Epithelial cell of esophagus (primary cell): ENCODE measurements at regions not wholly inside any gene's neighbourhood (a gene's known extent, or its start where the extent isn't known, plus 50 kb on each side); places are given as distances from the start of the nearest gene placed in this dataset.

Experiments used
- DNase-seq: peaks from one replicate; pipeline ENCODE4 v3.0.0; 2010; ENCODE audit warnings: low read depth
- H3K4me3 ChIP-seq: 2 replicates; pipeline ENCODE4 v1.5.1; 2011; ENCODE audit warnings: mild to moderate bottlenecking, low read length, control low read depth
- CTCF ChIP-seq: IDR thresholded peaks from 2 replicates; pipeline ENCODE4 v1.5.1; 2011; ENCODE audit warnings: low read depth, mild to moderate bottlenecking, low read length, control low read depth, inconsistent platforms; ENCODE audit not compliant: insufficient read depth; ENCODE audit errors: missing control alignments

DNA sequence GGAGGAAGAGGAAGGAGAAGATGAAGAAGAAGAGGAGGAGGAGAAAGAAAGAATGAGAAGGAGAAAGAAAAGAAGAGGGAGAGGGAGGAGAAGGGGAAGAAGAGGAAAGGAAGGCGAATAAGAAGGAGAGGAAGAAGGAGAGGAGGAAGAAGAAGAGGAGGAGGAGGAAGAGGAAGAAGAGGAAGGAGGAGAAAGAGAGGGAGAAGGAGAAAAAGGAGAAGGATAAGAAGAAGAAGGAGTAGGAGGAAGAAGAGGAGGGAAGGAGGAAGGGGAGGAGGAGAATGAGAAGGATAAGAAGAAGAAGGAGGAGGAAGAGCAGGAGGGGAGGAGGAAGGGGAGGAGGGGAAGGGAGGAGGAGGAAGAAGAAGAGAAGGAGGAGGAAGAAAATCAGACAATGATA lies 149.2 kb upstream of the LYZL2 start:
- TF ChIP-seq CTCF, result no peak
- no peak for DNase-seq
- H3K4me3 ChIP-seq, result no peak overlapping the region

GRCh38 chr10:30775779-30776591 lies 146.4 kb upstream of the LYZL2 start:
- no peak for DNase-seq
- TF ChIP-seq CTCF, result no peak
- no peak overlapping the region for H3K4me3 ChIP-seq

GRCh38 chr10:30774261-30774660 lies 144.7 kb upstream of the LYZL2 start:
- no peak for DNase-seq
- no peak for TF ChIP-seq CTCF
- H3K4me3 ChIP-seq, result no peak overlapping the region

DNA sequence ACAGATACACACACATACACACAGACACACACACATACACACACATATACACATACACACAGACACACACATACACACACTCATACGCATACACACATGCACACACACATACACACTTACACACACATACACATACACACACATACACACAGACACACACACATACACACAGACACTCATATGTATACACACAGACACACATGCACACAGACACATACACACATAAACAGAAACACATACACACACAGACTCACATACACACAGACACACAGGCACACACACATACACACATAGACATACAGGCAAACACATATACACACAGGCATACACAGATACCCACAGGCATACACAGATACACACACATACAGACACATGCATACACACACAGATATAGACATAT lies 143.9 kb upstream of the LYZL2 start:
- TF ChIP-seq CTCF, result no peak
- DNase-seq, result no peak
- H3K4me3 ChIP-seq, result no peak overlapping the region

GRCh38 chr10:30770816-30771215 lies 141.3 kb upstream of the LYZL2 start:
- no peak for TF ChIP-seq CTCF
- H3K4me3 ChIP-seq, result no peak overlapping the region
- no peak for DNase-seq

DNA sequence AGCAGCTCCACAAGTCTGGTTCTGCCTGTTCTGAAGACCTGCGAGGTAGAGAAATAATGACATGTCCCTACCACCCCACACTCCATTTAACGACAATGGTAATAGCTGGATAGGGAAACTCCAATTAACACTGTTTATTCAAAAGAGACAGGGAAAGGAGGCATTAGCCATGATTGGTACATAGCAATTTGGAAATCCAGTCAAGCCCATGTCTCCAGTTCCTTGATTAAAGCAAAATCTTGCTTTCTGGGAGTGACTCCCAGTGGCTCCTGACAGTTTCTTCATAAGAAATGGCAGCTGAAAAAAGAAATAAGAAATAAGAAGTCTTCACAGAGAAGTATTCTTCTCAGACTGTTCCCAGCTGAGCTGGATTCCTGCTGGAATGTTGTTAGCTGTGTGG lies 140.7 kb upstream of the LYZL2 start:
- TF ChIP-seq CTCF, result no peak
- no peak overlapping the region for H3K4me3 ChIP-seq
- no peak for DNase-seq

- H3K4me3 ChIP-seq, result no peak overlapping the region
- no peak for TF ChIP-seq CTCF
- DNase-seq, result no peak
Measured at GRCh38 chr10:30769361-30769760, 139.8 kb upstream of the LYZL2 start.
